ENCODE measurements at regions not wholly inside any gene's neighbourhood (a gene's known extent, or its start where the extent isn't known, plus 50 kb on each side); places are given as distances from the start of the nearest gene placed in this dataset.

DNA sequence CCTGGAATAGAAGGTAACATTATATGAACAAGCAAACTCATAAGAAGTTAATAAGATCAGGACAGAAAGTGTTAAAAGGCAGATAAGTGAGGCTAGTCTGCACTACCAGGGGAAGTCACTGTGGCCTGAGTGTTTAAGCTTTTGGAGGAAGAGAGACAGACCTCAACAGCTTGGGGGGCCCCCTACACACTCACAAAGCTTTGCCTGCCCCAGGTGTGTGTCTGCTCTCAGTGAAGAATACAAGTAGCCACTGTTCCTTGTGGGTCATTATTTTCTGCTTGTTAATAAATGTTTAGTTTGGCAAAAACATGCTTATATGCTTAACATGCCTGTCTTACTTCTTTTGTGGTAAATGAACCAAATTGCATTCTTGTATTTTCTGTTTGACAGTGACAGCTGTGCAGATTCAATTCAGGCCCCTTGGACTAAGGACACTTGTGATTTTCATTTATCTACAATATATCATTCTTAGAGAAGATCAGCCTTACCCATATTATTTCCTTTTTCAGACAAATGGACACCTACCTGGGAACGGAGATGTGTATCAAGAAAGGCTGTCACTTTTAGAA is 50.7 kb upstream of the C12orf71 start:
- TF ChIP-seq CTCF (IDR thresholded peaks at IDR 0.05; ENCODE audit: insufficient read depth, low read length, poor library complexity, severe bottlenecking) (no peak), EZH2phosphoT487 (conservative IDR thresholded peaks at IDR 0.05; ENCODE audit: low read length) (no peak)

Measured in SU-DHL-6 (cell line).